GM06990 (cell line): ENCODE measurements at regions not wholly inside any gene's neighbourhood (a gene's known extent, or its start where the extent isn't known, plus 50 kb on each side); places are given as distances from the start of the nearest gene placed in this dataset.

Source experiments
- DNase-seq: peaks from one replicate; pipeline ENCODE4 v3.0.0-alpha.2; 2011; ENCODE audit not compliant: insufficient read length; ENCODE audit errors: extremely low read depth
- H3K27me3 ChIP-seq: replicated peaks from 2 replicates; pipeline ENCODE4 v1.6.0; 2011; ENCODE audit warnings: low read length; ENCODE audit not compliant: control insufficient read depth, insufficient read depth
- H3K36me3 ChIP-seq: 2 replicates; pipeline ENCODE4 v1.5.1; 2011; ENCODE audit warnings: low read length; ENCODE audit not compliant: control insufficient read depth, insufficient read depth
- H3K4me3 ChIP-seq: replicated peaks from 2 replicates; pipeline ENCODE4 v1.5.1; 2011; ENCODE audit warnings: low read depth, mild to moderate bottlenecking, control low read depth, low read length
- TF ChIP-seq, protein P1 (sequence below): IDR thresholded peaks from 2 replicates; pipeline ENCODE4 v1.5.1; 2011; ENCODE audit warnings: low read length, control low read depth, mild to moderate bottlenecking, inconsistent platforms; ENCODE audit not compliant: insufficient read depth, poor library complexity, severe bottlenecking

DNA sequence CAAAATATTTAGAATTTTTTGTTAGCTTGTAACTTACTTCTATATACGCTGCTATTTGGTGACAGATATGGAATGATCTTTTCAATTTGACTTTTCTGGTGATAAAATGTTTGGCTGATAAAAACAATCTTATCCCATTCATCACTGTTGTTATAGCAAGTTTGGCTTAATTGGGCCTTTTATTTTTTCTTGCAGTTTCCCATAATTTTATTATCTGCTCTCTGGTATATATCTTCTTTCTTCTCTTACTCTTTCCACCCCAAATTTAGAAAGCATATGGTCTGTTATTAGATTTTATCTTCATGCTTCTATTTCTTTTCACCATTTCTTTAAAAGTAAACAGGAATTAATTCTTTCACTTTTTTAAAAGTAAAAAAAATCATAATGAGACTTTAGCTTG, 474.4 kb downstream of the TLE1 start:
- no peak for DNase-seq
- TF ChIP-seq, protein P1, sequence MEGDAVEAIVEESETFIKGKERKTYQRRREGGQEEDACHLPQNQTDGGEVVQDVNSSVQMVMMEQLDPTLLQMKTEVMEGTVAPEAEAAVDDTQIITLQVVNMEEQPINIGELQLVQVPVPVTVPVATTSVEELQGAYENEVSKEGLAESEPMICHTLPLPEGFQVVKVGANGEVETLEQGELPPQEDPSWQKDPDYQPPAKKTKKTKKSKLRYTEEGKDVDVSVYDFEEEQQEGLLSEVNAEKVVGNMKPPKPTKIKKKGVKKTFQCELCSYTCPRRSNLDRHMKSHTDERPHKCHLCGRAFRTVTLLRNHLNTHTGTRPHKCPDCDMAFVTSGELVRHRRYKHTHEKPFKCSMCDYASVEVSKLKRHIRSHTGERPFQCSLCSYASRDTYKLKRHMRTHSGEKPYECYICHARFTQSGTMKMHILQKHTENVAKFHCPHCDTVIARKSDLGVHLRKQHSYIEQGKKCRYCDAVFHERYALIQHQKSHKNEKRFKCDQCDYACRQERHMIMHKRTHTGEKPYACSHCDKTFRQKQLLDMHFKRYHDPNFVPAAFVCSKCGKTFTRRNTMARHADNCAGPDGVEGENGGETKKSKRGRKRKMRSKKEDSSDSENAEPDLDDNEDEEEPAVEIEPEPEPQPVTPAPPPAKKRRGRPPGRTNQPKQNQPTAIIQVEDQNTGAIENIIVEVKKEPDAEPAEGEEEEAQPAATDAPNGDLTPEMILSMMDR, result no peak
- no peaks in the 10 kb centered on the region for H3K27me3 ChIP-seq
- H3K4me3 ChIP-seq, result no peak overlapping the region
- no peaks in the 10 kb centered on the region for H3K36me3 ChIP-seq

DNA sequence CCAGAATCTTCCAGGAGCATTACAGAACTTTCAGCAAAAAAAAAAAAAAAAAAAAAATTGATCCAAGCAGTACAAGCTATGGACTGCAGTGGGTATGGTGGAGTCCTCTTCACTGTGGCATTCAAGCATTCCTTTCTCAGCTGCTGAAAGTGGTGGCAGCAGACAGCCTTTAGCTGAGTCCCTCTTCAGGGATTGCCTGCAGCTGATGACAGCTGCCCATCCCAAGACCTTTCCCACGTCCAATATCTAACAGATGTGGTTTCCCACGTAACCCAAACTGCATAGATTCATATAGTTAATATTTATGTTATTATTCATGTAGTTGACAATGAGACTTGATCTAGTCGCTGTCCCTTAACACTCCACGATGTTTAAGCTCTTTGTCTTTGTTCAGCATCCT, 475.9 kb downstream of the TLE1 start:
- Histone ChIP-seq H3K4me3 (no peak overlapping the region), H3K27me3 (no peaks in the 10 kb centered on the region), H3K36me3 (no peaks in the 10 kb centered on the region)
- no peak for DNase-seq
- TF ChIP-seq, protein P1, result no peak

DNA sequence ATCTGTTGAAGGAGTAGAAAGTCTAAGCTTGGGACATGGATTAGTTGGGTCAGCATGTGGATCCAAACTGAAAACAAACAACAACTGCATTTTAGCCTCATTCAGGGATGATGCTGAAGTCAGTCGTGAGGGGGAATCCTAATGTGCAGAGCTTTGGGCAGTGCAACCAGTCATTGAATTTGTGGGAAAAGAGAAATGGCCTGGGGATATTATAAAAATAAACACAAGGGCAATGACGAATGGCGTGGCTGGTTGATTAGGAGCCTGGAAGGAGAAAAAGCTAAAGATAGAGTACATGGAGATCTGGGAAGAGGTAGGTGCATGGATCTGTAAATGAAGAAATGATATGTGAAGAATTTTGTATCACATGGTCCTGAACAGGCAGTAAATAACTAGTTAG, 477.6 kb downstream of the TLE1 start:
- no peaks in the 10 kb centered on the region for H3K36me3 ChIP-seq
- H3K27me3 ChIP-seq, result no peaks in the 10 kb centered on the region
- TF ChIP-seq, protein P1, result no peak
- no peak for DNase-seq
- no peak overlapping the region for H3K4me3 ChIP-seq

DNA sequence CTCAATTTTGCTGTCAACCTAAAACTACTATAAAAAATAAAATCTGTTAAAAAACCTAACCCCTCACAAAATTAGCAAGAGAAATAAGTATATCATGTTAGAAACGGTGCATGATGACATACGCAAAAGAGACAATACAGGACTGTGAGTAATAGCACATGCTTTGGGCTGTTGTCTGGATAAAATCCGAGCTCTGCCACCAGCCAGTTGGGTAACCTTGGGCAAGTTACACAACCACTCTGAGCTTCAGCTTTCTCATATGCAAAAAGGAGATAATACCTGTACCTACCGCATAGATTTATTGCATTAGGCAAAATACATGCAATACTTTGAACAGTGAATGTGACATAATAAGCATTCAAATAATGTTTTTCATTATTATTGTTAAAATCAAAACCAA, 481.7 kb downstream of the TLE1 start:
- Histone ChIP-seq H3K4me3 (no peak overlapping the region), H3K36me3 (no peaks in the 10 kb centered on the region), H3K27me3 (no peaks in the 10 kb centered on the region)
- TF ChIP-seq, protein P1, result no peak
- no peak for DNase-seq

DNA sequence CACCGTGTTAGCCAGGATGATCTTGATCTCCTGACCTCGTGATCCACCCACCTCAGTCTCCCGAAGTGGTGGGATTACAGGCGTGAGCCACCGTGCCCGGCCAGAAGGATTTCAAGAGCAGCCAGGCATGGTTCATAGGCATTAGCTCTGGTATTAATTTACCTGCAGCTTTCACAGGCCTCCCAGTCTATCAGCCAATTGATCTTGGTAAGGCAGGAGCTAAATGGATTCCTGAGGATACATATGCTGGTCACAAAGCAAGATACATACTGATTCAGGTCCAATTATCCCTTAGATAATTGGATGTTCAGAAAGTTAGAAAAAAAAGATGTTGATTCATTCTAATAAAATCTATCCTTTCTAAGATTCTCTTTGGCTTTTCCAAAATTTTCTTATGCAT, 487.1 kb downstream of the TLE1 start:
- Histone ChIP-seq H3K36me3 (no peaks in the 10 kb centered on the region), H3K4me3 (no peak overlapping the region), H3K27me3 (no peaks in the 10 kb centered on the region)
- no peak for DNase-seq
- TF ChIP-seq, protein P1, result no peak

DNA sequence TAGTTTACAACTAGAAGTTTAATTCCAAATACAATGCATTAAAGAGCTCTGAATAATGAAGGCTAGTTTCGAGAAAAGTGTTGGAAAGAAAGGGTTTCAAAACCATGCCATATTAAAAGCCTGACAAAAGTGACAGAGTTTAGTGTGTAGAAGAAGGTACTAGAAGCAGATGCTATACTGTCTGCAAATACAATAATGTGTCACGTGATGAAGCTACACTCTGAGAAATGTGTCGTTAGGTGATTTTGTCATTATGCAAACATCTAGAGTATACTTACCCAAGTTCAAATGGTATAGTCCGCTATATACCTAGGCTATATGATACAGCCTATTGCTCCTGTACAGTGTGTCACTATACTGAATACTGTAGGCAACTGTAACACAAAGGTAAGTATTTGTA, 494.1 kb downstream of the TLE1 start:
- TF ChIP-seq, protein P1, result no peak
- no peaks in the 10 kb centered on the region for H3K27me3 ChIP-seq
- no peak overlapping the region for H3K4me3 ChIP-seq
- no peak for DNase-seq
- no peaks in the 10 kb centered on the region for H3K36me3 ChIP-seq
